ENCODE measurements at regions not wholly inside any gene's neighbourhood (a gene's known extent, or its start where the extent isn't known, plus 50 kb on each side); places are given as distances from the start of the nearest gene placed in this dataset.

DNA sequence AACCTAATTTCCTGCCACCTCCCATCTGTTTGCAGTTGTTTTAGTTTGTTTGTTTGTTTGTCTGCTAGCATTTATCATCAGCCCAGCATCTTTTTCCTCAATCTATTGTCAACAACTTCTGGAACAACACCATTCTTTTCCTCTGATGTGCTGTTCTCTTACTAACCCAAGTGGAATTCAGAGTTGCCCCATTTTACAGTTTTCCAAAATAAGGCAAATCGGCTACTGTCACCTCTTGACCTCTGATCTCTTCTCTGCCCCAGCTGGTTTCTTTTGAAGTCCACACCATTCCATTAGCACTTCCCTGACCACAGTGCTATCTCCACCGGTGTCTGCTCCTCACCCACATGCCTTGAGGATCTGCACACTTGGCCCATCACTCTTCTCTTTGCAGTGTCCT lies 102.4 kb downstream of the EFNB2 start:
- H3K27ac ChIP-seq (ENCODE audit: low read depth in 1 of 2, low read length in 2 of 2): no peak overlapping the region
- no peaks in the 10 kb centered on the region for H3K9me3 ChIP-seq (ENCODE audit: control insufficient read depth, low read length)
- WGBS, 2 donors: 61 to 78% methylated on average over 2 of the region's 2 CpGs
- H3K4me1 ChIP-seq (ENCODE audit: control insufficient read depth in 1 of 2, insufficient read depth in 2 of 2, low read length in 2 of 2): no peaks in the 10 kb centered on the region
- intact Hi-C loops (cut with DNase I): no loop called here
- H3K4me3 ChIP-seq (ENCODE audit: low read length in 2 of 2): no peak overlapping the region
- H3K27me3 ChIP-seq (ENCODE audit: control insufficient read depth in 1 of 2, insufficient read depth in 2 of 2, low read length in 1 of 2): no peaks in the 10 kb centered on the region
- no peak for DNase-seq
- no peaks in the 10 kb centered on the region for H3K36me3 ChIP-seq (ENCODE audit: control insufficient read depth in 1 of 2, insufficient read depth in 2 of 2, low read length in 1 of 2)
- no peak for ATAC-seq (ENCODE audit: low FRiP score)

DNA sequence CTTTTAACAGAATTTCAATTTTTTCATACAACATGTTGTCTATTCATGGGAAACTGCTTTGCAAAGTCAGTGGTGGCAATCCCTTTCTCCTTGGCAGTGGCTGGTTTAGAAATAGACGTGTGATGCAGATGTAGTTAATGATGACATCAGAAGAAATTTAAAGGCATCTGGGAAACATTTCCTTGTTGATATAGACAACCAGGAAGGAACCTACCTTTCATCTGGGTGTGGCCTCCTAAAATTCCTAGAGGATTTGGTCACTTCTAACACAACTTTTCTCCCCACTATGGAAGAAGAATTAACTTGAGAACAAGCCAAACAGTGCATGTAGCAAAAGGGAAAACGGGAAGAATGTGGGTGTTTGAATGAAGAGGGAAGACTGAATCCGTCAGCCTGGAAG lies 102.8 kb downstream of the EFNB2 start:
- no peak overlapping the region for H3K4me3 ChIP-seq (ENCODE audit: low read length in 2 of 2)
- H3K27ac ChIP-seq (ENCODE audit: low read depth in 1 of 2, low read length in 2 of 2): no peak overlapping the region
- no peaks in the 10 kb centered on the region for H3K9me3 ChIP-seq (ENCODE audit: control insufficient read depth, low read length)
- no peaks in the 10 kb centered on the region for H3K4me1 ChIP-seq (ENCODE audit: control insufficient read depth in 1 of 2, insufficient read depth in 2 of 2, low read length in 2 of 2)
- DNase-seq (no peak), ATAC-seq (ENCODE audit: low FRiP score) (no peak)
- 78 to 81% methylated on average over 3 of the region's 3 CpGs for WGBS, 2 donors
- H3K27me3 ChIP-seq (ENCODE audit: control insufficient read depth in 1 of 2, insufficient read depth in 2 of 2, low read length in 1 of 2): no peaks in the 10 kb centered on the region
- no peaks in the 10 kb centered on the region for H3K36me3 ChIP-seq (ENCODE audit: control insufficient read depth in 1 of 2, insufficient read depth in 2 of 2, low read length in 1 of 2)
- intact Hi-C loops (cut with DNase I): no loop called here

DNA sequence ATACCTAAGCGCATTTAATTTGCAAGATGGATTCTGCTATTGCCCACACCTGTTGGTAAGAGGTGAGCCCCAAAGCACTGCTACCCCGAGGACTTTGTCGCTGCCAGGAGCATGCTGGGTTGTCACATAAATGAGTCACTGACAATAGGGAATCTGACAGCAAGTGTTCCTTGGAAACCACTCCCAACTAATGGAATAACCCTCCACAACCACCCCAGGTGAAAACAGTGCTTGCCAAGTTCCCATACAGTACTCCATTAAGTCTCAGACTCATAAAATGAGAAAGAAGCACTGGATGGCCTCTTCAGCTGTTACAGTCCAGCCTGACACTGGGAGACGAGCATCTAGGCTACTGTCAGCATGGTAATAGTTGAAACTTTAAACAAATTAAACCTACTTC lies 108.6 kb downstream of the EFNB2 start:
- Histone ChIP-seq H3K36me3 (ENCODE audit: control insufficient read depth in 1 of 2, insufficient read depth in 2 of 2, low read length in 1 of 2) (no peaks in the 10 kb centered on the region), H3K27ac (ENCODE audit: low read depth in 1 of 2, low read length in 2 of 2) (no peak overlapping the region), H3K9me3 (ENCODE audit: control insufficient read depth, low read length) (no peaks in the 10 kb centered on the region), H3K4me3 (ENCODE audit: low read length in 2 of 2) (no peak overlapping the region), H3K4me1 (ENCODE audit: control insufficient read depth in 1 of 2, insufficient read depth in 2 of 2, low read length in 2 of 2) (no peaks in the 10 kb centered on the region), H3K27me3 (ENCODE audit: control insufficient read depth in 1 of 2, insufficient read depth in 2 of 2, low read length in 1 of 2) (no peaks in the 10 kb centered on the region)
- ATAC-seq (ENCODE audit: low FRiP score): no peak
- intact Hi-C loops (cut with DNase I): no loop called here
- 91 to 92% methylated on average over 4 of the region's 4 CpGs for WGBS, 2 donors
- DNase-seq: no peak

DNA sequence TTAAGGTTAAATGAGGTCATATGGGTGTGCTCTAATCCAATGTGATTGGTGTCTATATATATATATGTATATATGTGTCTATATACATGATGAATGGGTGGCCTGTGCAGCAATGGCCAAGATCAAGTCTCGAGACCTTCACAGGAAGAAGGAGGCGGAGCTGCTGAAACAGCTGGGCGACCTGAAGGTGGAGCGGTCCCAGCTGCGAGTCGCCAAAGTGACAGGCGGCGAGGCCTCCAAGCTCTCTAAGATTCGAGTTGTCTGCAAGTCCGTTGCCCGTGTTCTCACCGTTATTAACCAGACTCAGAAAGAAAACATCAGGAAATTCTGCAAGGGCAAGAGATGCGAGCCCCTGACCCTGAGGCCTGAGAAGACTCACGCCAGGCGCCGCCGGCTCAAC lies 109.8 kb downstream of the EFNB2 start:
- ATAC-seq (ENCODE audit: low FRiP score) (no peak), DNase-seq (no peak)
- 89 to 93% methylated on average over 17 of the region's 17 CpGs for WGBS, 2 donors
- Histone ChIP-seq H3K4me1 (ENCODE audit: control insufficient read depth in 1 of 2, insufficient read depth in 2 of 2, low read length in 2 of 2) (no peaks in the 10 kb centered on the region), H3K36me3 (ENCODE audit: control insufficient read depth in 1 of 2, insufficient read depth in 2 of 2, low read length in 1 of 2) (no peaks in the 10 kb centered on the region), H3K4me3 (ENCODE audit: low read length in 2 of 2) (no peak overlapping the region), H3K27ac (ENCODE audit: low read depth in 1 of 2, low read length in 2 of 2) (no peak overlapping the region), H3K27me3 (ENCODE audit: control insufficient read depth in 1 of 2, insufficient read depth in 2 of 2, low read length in 1 of 2) (no peaks in the 10 kb centered on the region), H3K9me3 (ENCODE audit: control insufficient read depth, low read length) (no peaks in the 10 kb centered on the region)
- intact Hi-C loops (cut with DNase I): no loop called here

DNA sequence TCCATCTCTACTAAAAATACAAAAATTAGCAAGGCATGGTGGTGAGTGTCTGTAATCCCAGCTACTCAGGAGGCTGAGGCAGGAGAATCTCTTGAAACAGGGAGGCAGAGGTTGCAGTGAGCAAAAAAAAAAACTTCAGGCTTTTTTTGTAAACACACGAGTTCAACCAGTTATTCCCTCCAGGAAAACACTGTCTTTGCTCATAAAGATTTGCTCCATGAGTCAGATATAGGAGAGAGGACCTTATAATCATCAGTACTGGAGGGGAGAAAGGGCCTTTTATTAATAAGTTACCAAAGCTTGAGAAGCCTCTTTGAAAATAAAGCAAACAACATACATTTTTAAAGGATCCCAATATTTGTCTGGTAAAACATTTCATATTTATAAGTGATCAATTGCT lies 110.7 kb downstream of the EFNB2 start:
- no peaks in the 10 kb centered on the region for H3K4me1 ChIP-seq (ENCODE audit: control insufficient read depth in 1 of 2, insufficient read depth in 2 of 2, low read length in 2 of 2)
- no peaks in the 10 kb centered on the region for H3K36me3 ChIP-seq (ENCODE audit: control insufficient read depth in 1 of 2, insufficient read depth in 2 of 2, low read length in 1 of 2)
- no peaks in the 10 kb centered on the region for H3K27me3 ChIP-seq (ENCODE audit: control insufficient read depth in 1 of 2, insufficient read depth in 2 of 2, low read length in 1 of 2)
- 22 to 32% methylated on average over 1 of the region's 1 CpG for WGBS, 2 donors
- ATAC-seq (ENCODE audit: low FRiP score): no peak
- no peak overlapping the region for H3K4me3 ChIP-seq (ENCODE audit: low read length in 2 of 2)
- H3K27ac ChIP-seq (ENCODE audit: low read depth in 1 of 2, low read length in 2 of 2): no peak overlapping the region
- H3K9me3 ChIP-seq (ENCODE audit: control insufficient read depth, low read length): no peaks in the 10 kb centered on the region
- intact Hi-C loops (cut with DNase I): no loop called here
- DNase-seq: no peak

DNA sequence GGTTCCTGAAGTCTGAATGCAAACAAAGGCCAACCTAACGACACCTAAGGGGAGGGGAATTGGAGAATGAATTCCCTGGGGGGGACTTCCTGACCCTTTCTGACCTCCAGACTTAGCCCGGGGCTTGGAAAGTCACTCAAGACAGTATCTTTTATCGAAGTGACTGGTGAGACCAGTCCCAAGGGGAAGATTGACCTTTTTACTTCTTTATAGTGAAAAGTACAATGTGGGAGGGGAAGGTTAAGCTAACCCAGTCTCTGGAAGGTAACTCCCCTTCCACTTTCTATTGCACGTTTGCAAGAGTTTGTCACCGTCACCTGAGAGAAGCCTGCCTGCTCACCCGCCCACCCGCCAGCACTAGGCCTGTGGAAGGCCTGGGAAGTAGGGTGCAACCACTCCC lies 111.9 kb downstream of the EFNB2 start:
- ATAC-seq (ENCODE audit: low FRiP score) (no peak), DNase-seq (no peak)
- H3K27me3 ChIP-seq (ENCODE audit: control insufficient read depth in 1 of 2, insufficient read depth in 2 of 2, low read length in 1 of 2): no peaks in the 10 kb centered on the region
- H3K27ac ChIP-seq (ENCODE audit: low read depth in 1 of 2, low read length in 2 of 2): no peak overlapping the region
- H3K4me1 ChIP-seq (ENCODE audit: control insufficient read depth in 1 of 2, insufficient read depth in 2 of 2, low read length in 2 of 2): no peaks in the 10 kb centered on the region
- no peaks in the 10 kb centered on the region for H3K9me3 ChIP-seq (ENCODE audit: control insufficient read depth, low read length)
- intact Hi-C loops (cut with DNase I): no loop called here
- H3K4me3 ChIP-seq (ENCODE audit: low read length in 2 of 2): no peak overlapping the region
- H3K36me3 ChIP-seq (ENCODE audit: control insufficient read depth in 1 of 2, insufficient read depth in 2 of 2, low read length in 1 of 2): no peaks in the 10 kb centered on the region
- WGBS, 2 donors: 84 to 86% methylated on average over 7 of the region's 7 CpGs

DNA sequence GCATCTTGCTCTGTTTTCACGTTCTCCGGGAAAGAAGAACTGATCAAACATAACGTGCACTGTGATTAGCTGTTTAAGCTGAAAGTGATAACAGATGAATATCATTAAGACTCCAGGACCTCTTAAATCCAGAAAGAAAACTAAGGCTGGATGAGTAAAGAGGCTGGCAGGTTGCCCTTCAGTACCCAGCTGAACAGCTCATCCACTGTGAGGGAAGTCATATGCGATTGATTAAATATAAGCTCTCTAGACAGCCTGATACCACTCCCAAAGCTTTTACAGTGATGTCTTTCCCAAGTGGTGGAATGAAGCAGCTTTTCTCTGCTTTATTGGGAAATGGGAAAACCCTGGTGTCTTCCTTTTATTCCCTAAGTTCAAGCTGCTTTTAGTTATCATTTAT lies 116.9 kb downstream of the EFNB2 start:
- H3K4me1 ChIP-seq (ENCODE audit: control insufficient read depth in 1 of 2, insufficient read depth in 2 of 2, low read length in 2 of 2): no peaks in the 10 kb centered on the region
- DNase-seq: no peak
- H3K36me3 ChIP-seq (ENCODE audit: control insufficient read depth in 1 of 2, insufficient read depth in 2 of 2, low read length in 1 of 2): no peaks in the 10 kb centered on the region
- ATAC-seq (ENCODE audit: low FRiP score): no peak
- intact Hi-C loops (cut with DNase I): no loop called here
- no peaks in the 10 kb centered on the region for H3K9me3 ChIP-seq (ENCODE audit: control insufficient read depth, low read length)
- H3K27ac ChIP-seq (ENCODE audit: low read depth in 1 of 2, low read length in 2 of 2): no peak overlapping the region
- 93 to 94% methylated on average over 4 of the region's 4 CpGs for WGBS, 2 donors
- no peaks in the 10 kb centered on the region for H3K27me3 ChIP-seq (ENCODE audit: control insufficient read depth in 1 of 2, insufficient read depth in 2 of 2, low read length in 1 of 2)
- H3K4me3 ChIP-seq (ENCODE audit: low read length in 2 of 2): no peak overlapping the region

DNA sequence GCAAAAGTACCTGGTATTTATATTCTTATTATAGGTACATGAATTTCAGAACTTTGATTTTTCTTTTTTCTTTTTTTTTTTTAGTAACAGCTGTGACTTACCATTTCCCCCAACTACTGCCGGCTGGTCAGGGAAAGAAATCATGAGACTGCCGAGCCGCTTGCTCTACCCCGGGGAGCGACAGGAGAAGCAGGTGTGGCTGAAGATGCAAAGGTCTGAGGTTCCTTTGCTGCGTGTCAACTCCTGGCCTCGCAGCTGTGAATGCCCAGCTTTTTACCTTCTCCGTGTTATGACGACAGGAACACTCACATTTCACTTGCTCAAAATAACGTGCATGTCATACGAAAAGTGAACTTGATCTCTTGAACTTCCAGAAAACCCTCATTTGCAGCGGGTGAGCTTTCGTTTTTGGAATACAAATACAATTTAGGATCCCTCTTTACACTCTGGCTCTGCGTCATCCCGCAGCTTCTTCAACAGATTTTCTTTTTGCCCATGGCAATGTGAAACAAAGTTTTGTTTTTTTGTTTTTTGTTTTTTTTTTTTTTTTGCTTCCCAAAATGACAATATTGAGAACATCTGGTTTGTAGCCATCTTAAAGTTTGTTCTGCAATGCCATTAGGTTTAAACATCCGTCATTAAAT lies 117.9 kb downstream of the EFNB2 start:
- Histone ChIP-seq H3K9me3 (ENCODE audit: control insufficient read depth, low read length) (no peaks in the 10 kb centered on the region), H3K4me3 (ENCODE audit: low read length in 2 of 2) (no peak overlapping the region), H3K36me3 (ENCODE audit: control insufficient read depth in 1 of 2, insufficient read depth in 2 of 2, low read length in 1 of 2) (no peaks in the 10 kb centered on the region), H3K4me1 (ENCODE audit: control insufficient read depth in 1 of 2, insufficient read depth in 2 of 2, low read length in 2 of 2) (no peaks in the 10 kb centered on the region), H3K27me3 (ENCODE audit: control insufficient read depth in 1 of 2, insufficient read depth in 2 of 2, low read length in 1 of 2) (no peaks in the 10 kb centered on the region), H3K27ac (ENCODE audit: low read depth in 1 of 2, low read length in 2 of 2) (no peak overlapping the region)
- ATAC-seq (ENCODE audit: low FRiP score) (no peak), DNase-seq (no peak)
- intact Hi-C loops (cut with DNase I): no loop called here
- WGBS, 2 donors: 89 to 95% methylated on average over 16 of the region's 16 CpGs

DNA sequence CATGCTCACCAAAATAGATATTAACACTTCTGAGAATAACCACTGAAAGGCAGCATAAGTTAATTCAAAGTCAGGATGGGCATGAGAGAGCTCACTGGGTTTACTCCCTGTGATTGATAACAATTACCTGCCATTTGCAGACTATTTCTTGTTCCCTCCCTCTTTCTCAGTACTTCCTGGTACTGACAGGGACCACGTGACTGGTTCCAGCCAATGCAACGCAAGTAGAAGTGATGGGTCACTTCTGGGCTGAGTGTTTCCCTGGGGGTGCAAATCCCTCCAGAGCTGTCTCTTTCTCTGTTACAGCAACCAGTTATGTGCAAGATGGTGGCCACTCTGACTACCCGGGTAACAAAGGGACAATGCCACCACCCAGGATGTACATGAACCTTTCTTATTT lies 118.8 kb downstream of the EFNB2 start:
- 96 to 98% methylated on average over 3 of the region's 3 CpGs for WGBS, 2 donors

More for the DNA sequence above, 118.8 kb downstream of the EFNB2 start:
- Histone ChIP-seq H3K4me3 (ENCODE audit: low read length in 2 of 2) (no peak overlapping the region), H3K4me1 (ENCODE audit: control insufficient read depth in 1 of 2, insufficient read depth in 2 of 2, low read length in 2 of 2) (no peaks in the 10 kb centered on the region), H3K9me3 (ENCODE audit: control insufficient read depth, low read length) (no peaks in the 10 kb centered on the region), H3K27me3 (ENCODE audit: control insufficient read depth in 1 of 2, insufficient read depth in 2 of 2, low read length in 1 of 2) (no peaks in the 10 kb centered on the region), H3K36me3 (ENCODE audit: control insufficient read depth in 1 of 2, insufficient read depth in 2 of 2, low read length in 1 of 2) (no peaks in the 10 kb centered on the region), H3K27ac (ENCODE audit: low read depth in 1 of 2, low read length in 2 of 2) (no peak overlapping the region)
- intact Hi-C loops (cut with DNase I): no loop called here
- no peak for DNase-seq
- ATAC-seq (ENCODE audit: low FRiP score): no peak

Measured in aorta (tissue), 5 donors.